GM13976 (cell line): ENCODE measurements at regions not wholly inside any gene's neighbourhood (a gene's known extent, or its start where the extent isn't known, plus 50 kb on each side); places are given as distances from the start of the nearest gene placed in this dataset.

Experiments
- DNase-seq: peaks from one replicate; pipeline ENCODE4 v3.0.0; 2012; ENCODE audit warnings: low spot score
- CTCF ChIP-seq: IDR thresholded peaks from 2 replicates; pipeline ENCODE4 v1.5.1; 2012; ENCODE audit warnings: borderline replicate concordance, mild to moderate bottlenecking; ENCODE audit not compliant: insufficient read depth; ENCODE audit errors: extremely low read depth, missing control alignments, control extremely low read depth
- in situ Hi-C: fragments of 300-500 bp; cut with MboI; formaldehyde crosslinking; loops from one replicate; pipeline ENCODE4 v1.12.0; 2022; ENCODE audit warnings: low sequenced_read_pairs, mixed read lengths, inconsistent platforms; ENCODE audit not compliant: unreplicated experiment

- in situ Hi-C loops = loop anchor here (10.0 kb wide), 1 partner anchor 307 kb away; no protein-coding TSS in a partner anchor
- DNase-seq = no peak
- TF ChIP-seq CTCF = no peak
Measured at GRCh38 chr12:94872007-94872653, 131.4 kb downstream of the NDUFA12 start.

GRCh38 chr12:94870511-94870910 lies 133.0 kb downstream of the NDUFA12 start:
- no peak for DNase-seq
- no peak for TF ChIP-seq CTCF
- in situ Hi-C loops = loop anchor here (10.0 kb wide), 1 partner anchor 306 kb away; no protein-coding TSS in a partner anchor

- in situ Hi-C loops = no loop called here
- TF ChIP-seq CTCF = no peak
- no peak for DNase-seq
Measured at GRCh38 chr12:94868161-94868560, 135.3 kb downstream of the NDUFA12 start.

GRCh38 chr12:94867066-94867855 lies 136.2 kb downstream of the NDUFA12 start:
- DNase-seq = peak; percentile 54

GRCh38 chr12:94864987-94865386 lies 138.5 kb downstream of the NDUFA12 start:
- in situ Hi-C loops = no loop called here
- no peak for DNase-seq
- TF ChIP-seq CTCF = no peak

More at GRCh38 chr12:94867066-94867855, 136.2 kb downstream of the NDUFA12 start:
- no peak for TF ChIP-seq CTCF
- in situ Hi-C loops = no loop called here

- no peak for TF ChIP-seq CTCF
- no peak for DNase-seq
- in situ Hi-C loops = no loop called here
Measured at GRCh38 chr12:94863321-94864035, 140.0 kb downstream of the NDUFA12 start.
